GM21529 (cell line): ENCODE measurements at regions not wholly inside any gene's neighbourhood (a gene's known extent, or its start where the extent isn't known, plus 50 kb on each side); places are given as distances from the start of the nearest gene placed in this dataset.
"Not testable (repeated sequence)": the region's sequence is repeated elsewhere in the genome, so short reads cannot be mapped to it uniquely, and the experiment has no call there.

Experiments
- ATAC-seq: cut with Tn5 transposase; IDR thresholded peaks from one replicate; pipeline ENCODE4 v1.9.1; 2021; ENCODE audit not compliant: unreplicated experiment

DNA sequence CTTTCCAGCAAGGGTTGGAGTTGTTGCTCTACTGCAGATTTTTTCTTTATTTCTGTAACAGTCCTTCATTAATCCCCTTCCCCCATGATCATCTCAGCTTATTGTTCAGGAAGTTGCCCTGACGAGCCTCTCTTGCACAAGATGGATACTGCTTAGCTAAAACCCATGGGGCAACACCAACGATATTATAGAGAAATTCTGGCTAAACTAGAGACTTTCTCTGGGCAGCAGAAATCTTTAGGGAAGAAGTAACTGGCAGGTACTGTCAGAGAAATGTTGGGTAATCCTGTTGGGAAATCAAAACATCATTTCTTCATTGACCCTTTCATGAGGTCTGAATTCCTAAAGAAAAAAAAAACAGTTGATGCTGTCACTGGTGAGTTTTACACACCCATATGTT, 921.3 kb downstream of the NLGN4X start:
- ATAC-seq: no peak

DNA sequence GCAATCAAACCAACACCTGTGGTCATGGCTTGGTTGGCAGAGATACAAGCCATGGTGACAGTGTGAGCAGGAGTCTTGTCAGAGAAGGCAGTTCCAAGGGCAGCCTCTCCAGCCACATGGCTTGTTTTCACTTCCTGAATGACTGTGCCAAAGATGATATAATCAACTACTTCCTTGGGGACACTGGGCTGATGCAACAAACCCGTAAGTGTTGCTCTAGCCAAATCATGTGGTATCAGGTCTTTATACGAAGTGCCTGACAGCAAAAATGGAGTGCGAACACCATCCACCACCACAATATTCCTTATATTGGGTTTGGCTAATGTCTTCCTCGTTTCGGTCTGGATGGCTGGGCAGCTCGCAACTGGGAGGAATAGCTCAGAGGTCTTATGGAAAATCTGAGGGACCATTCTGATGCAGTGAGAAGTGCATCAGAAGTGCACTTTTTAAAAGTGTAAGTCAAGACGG, 922.0 kb downstream of the NLGN4X start:
- no peak for ATAC-seq

GRCh38 chrX:5305452-5305851, 923.2 kb downstream of the NLGN4X start:
- ATAC-seq: no peak

- ATAC-seq: no peak
These were observed 933.7 kb downstream of the NLGN4X start for GRCh38 chrX:5295004-5295403.

GRCh38 chrX:5290635-5291034, 938.0 kb downstream of the NLGN4X start:
- no peak for ATAC-seq

- ATAC-seq: not testable (repeated sequence)
These were observed 938.7 kb downstream of the NLGN4X start for GRCh38 chrX:5289949-5290348.

DNA sequence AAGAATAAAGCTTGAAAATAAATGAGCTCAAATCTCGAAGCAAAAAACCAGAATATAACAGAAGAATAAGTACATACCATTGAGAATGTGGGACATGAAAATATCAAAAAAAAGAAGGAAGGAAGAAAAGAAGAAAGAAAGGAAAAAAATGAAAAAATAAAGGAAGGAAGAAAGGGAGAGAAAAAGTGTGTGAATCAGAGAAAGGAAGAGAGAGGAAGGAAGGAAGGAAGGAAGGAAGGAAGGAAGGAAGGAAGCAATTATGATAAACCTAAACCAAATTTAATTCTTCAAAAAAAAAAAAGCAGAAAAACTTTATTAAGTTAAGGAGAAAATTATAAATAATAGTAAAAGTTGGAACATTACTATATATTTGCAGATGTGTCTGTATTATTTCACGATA, 949.8 kb downstream of the NLGN4X start:
- no peak for ATAC-seq

GRCh38 chrX:5265324-5265850, 963.3 kb downstream of the NLGN4X start:
- ATAC-seq: no peak

DNA sequence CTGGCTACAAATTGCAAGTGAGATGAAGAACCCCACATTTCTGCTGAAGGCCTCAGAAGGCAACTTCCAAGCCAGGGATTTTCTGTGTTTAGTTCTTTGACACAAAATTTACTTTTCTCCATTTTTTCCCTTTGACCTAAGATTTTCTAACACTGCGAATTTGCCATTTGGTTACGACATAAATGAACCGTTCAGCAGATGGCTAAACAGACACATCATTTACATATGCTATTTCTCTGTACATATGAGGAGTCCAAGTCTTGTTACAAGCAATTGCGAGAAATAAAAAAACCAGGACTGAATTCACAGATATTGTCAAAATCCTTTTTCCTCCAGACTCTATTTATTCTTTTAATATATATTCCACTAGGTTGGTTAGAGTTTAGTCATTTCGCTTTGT, 978.6 kb downstream of the NLGN4X start:
- ATAC-seq: no peak

- no peak for ATAC-seq
These were observed 986.4 kb downstream of the NLGN4X start for GRCh38 chrX:5242091-5242790.

GRCh38 chrX:5236749-5237148, 991.9 kb downstream of the NLGN4X start:
- ATAC-seq: no peak

- no peak for ATAC-seq
These were observed 992.6 kb downstream of the NLGN4X start for GRCh38 chrX:5236096-5236495.

DNA sequence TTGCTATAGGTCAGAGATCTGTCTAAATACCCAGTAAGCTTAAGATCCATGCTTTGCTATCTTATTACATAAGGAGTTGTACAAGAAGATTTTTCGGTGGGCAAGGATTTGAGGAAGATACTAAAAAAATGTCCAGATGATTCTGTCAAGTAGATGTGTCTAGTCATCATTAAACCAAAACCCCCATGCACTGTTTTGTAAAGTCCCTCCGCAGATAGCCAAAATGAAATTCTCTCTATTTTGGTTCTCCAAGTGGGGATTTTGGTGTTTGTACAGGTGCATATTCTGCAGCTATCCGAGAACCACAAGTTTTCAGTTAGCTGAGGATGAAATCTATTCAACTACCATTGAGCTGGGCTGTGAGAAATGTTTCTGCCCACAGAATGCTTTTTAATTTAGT, 994.8 kb downstream of the NLGN4X start:
- ATAC-seq: no peak

GRCh38 chrX:5220421-5220820, 1008.2 kb downstream of the NLGN4X start:
- no peak for ATAC-seq

DNA sequence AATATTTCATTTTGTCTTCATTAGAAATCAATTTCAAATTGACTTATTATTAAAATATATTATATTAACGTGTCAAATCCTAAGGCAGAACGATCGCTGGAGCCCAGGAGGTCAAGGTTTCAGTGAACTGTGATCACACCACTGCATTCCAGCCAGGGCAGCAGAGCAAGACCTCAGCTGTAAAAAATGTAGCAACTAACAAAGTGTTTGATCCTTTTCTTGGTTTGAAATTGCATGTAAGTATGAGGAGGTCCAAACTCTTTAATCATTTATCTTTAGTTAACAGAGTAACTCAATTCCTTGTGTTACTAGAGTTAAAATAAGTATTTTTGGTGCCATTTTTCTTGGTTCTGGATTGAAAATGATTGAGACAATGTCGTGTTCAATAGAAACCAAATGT, 1033.9 kb downstream of the NLGN4X start:
- no peak for ATAC-seq

DNA sequence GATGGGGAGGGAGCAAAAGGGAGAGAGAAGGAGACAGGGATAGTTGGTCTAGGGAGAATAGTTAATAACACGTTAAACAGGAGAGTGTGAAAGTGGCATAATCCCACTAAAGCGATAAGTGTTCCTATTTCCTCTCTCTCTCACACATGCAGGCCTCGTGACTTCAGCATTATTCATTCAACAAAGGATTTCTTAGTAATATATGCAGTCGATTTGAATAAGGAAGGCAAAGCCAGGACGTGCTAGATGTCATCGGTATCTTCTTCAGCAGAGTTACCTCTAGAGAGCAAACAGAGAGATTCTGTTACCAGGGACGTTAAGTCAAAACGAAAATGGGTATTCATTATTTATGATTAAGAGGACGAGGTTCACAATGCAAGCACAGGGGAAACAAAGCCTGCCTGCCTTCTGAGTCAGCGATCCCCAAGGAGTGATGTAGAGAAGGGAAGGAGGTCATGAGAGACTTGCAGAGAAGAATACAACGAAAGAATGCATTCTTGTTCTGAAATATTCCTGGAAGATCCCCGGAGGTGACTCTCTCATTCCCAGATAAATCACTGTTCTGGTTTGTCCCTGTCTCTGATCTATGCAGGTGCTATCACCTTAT, 1048.4 kb downstream of the NLGN4X start:
- ATAC-seq: no peak

GRCh38 chrX:5176766-5177165, 1051.9 kb downstream of the NLGN4X start:
- ATAC-seq: no peak

GRCh38 chrX:5163663-5164062, 1065.0 kb downstream of the NLGN4X start:
- ATAC-seq: no peak

GRCh38 chrX:5155301-5155700, 1073.4 kb downstream of the NLGN4X start:
- ATAC-seq: no peak

DNA sequence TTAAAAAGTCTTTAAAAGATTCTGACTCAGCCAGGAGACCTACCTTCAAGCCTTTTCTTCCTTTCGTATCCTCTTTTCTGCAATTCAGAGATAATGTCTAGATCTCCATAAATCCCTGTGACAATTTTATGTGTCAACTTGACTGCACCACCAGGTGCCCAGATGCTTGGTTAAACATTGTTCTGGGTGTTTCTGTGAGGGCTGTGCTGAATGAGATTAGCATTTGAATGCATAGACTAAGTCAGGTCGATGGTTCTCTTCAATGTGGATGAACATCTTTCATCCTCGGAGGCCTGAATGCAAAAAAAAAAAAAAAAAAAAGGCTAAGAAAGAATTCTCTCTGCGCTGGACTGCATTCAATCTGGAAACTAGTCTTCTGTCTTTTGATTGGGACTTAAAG, 1082.7 kb downstream of the NLGN4X start:
- ATAC-seq: no peak

GRCh38 chrX:5142644-5143043, 1086.0 kb downstream of the NLGN4X start:
- ATAC-seq: no peak

DNA sequence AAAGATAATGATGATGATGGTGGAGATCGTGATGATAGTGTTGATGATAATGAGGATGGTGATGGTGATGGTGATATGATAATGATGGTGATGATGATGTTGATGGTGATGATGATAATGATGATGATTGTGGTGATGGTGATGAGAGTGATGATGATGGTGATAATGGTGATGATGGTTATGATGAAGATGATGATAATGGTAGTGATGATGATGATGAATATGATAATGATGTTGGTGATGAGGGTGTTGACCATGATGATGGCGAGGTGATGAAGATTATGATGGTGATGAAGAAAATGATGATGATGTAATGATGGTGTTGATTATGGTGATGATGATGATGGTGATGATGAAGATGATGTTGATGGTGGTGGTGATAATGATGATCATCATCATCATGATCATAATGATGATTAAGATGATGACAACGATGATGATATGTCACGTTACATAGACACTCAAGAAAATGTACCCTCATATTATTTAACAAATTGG, 1106.4 kb downstream of the NLGN4X start:
- ATAC-seq: no peak
